Ascending aorta (tissue), 2 donors: ENCODE measurements at regions not wholly inside any gene's neighbourhood (a gene's known extent, or its start where the extent isn't known, plus 50 kb on each side); places are given as distances from the start of the nearest gene placed in this dataset.
"Not testable (repeated sequence)": the region's sequence is repeated elsewhere in the genome, so short reads cannot be mapped to it uniquely, and the experiment has no call there.

ENCODE experiments used
- DNase-seq, 2 donors: peaks; one replicate each; pipeline ENCODE4 v3.0.0-alpha.2; 2019; ENCODE audit warnings: low spot score in 2 of 2
- H3K27ac ChIP-seq, 2 donors: fragments of 200-600 bp; sonication (generic); one replicate each; pipeline ENCODE4 v1.5.1; 2016 to 2017; ENCODE audit warnings: mild to moderate bottlenecking in 1 of 2
- H3K27me3 ChIP-seq: fragments of 200-600 bp; sonication (generic); one replicate; pipeline ENCODE4 v1.5.1; 2017
- H3K36me3 ChIP-seq, 2 donors: fragments of 200-600 bp; sonication (generic); one replicate each; pipeline ENCODE4 v1.5.1; 2016
- H3K4me1 ChIP-seq, 2 donors: fragments of 200-600 bp; sonication (generic); one replicate each; pipeline ENCODE4 v1.5.1; 2016 to 2017; ENCODE audit warnings: mild to moderate bottlenecking in 1 of 2
- H3K4me3 ChIP-seq, 2 donors: fragments of 200-600 bp; sonication (generic); one replicate each; pipeline ENCODE4 v1.5.1; 2016 to 2017; ENCODE audit warnings: mild to moderate bottlenecking in 1 of 2
- H3K9me3 ChIP-seq, 2 donors: fragments of 200-600 bp; sonication (generic); one replicate each; pipeline ENCODE4 v1.5.1; 2016
- CTCF ChIP-seq, 3 experiments: fragments of 200-600 bp in 2 of 3; fragments of 450-650 bp in 1 of 3; sonication (generic) in 2 of 3; IDR thresholded peaks; one replicate each; pipeline ENCODE4 v1.5.1; 2016 to 2019; ENCODE audit warnings: antibody characterized with exemption in 3 of 3, mild to moderate bottlenecking in 1 of 3, moderate library complexity in 1 of 3
- intact Hi-C: fragments of 100-400 bp; cut with DNase I; formaldehyde crosslinking; loops from one replicate; pipeline ENCODE4 v1.15.1; 2023

GRCh38 chr3:89533275-89533674 is 425.9 kb downstream of the EPHA3 start:
- no peak for DNase-seq
- no peaks in the 10 kb centered on the region for H3K27me3 ChIP-seq
- H3K4me1 ChIP-seq: no peaks in the 10 kb centered on the region
- no peak overlapping the region for H3K4me3 ChIP-seq
- no peak for TF ChIP-seq CTCF (IDR thresholded peaks at IDR 0.05)
- H3K27ac ChIP-seq: no peak overlapping the region
- intact Hi-C loops: no loop called here
- H3K36me3 ChIP-seq: no peaks in the 10 kb centered on the region
- no peaks in the 10 kb centered on the region for H3K9me3 ChIP-seq

- H3K36me3 ChIP-seq, intact Hi-C loops, H3K27me3 ChIP-seq: not testable (repeated sequence)
Observed at GRCh38 chr3:89554587-89554986, 447.2 kb downstream of the EPHA3 start.

GRCh38 chr3:89558711-89559110 is 451.3 kb downstream of the EPHA3 start:
- intact Hi-C loops: no loop called here
- H3K4me1 ChIP-seq: no peaks in the 10 kb centered on the region
- no peaks in the 10 kb centered on the region for H3K27me3 ChIP-seq
- H3K9me3 ChIP-seq: no peaks in the 10 kb centered on the region
- DNase-seq: no peak
- TF ChIP-seq CTCF (IDR thresholded peaks at IDR 0.05): no peak
- no peak overlapping the region for H3K4me3 ChIP-seq
- no peaks in the 10 kb centered on the region for H3K36me3 ChIP-seq
- H3K27ac ChIP-seq: no peak overlapping the region

More at GRCh38 chr3:89554587-89554986, 447.2 kb downstream of the EPHA3 start:
- not testable (repeated sequence) for H3K4me3 ChIP-seq, H3K9me3 ChIP-seq, H3K27ac ChIP-seq, DNase-seq, H3K4me1 ChIP-seq

GRCh38 chr3:89560568-89560967 is 453.1 kb downstream of the EPHA3 start:
- Histone ChIP-seq H3K27ac (no peak overlapping the region), H3K4me3 (no peak overlapping the region), H3K9me3 (peaks cover 0 to 6% of the 10 kb centered on the region in 2 donors), H3K36me3 (no peaks in the 10 kb centered on the region), H3K27me3 (no peaks in the 10 kb centered on the region), H3K4me1 (no peaks in the 10 kb centered on the region)
- intact Hi-C loops: no loop called here
- TF ChIP-seq CTCF (IDR thresholded peaks at IDR 0.05): no peak
- DNase-seq: no peak

GRCh38 chr3:89562373-89562772 is 455.0 kb downstream of the EPHA3 start:
- no peak for TF ChIP-seq CTCF (IDR thresholded peaks at IDR 0.05)
- H3K27me3 ChIP-seq: no peaks in the 10 kb centered on the region
- DNase-seq: no peak
- peaks cover 0 to 10% of the 10 kb centered on the region in 2 donors for H3K9me3 ChIP-seq
- no peaks in the 10 kb centered on the region for H3K36me3 ChIP-seq
- intact Hi-C loops: no loop called here
- H3K4me1 ChIP-seq: no peaks in the 10 kb centered on the region
- H3K4me3 ChIP-seq: no peak overlapping the region
- no peak overlapping the region for H3K27ac ChIP-seq

GRCh38 chr3:89565098-89565497 is 457.7 kb downstream of the EPHA3 start:
- Histone ChIP-seq H3K36me3 (no peaks in the 10 kb centered on the region), H3K9me3 (peaks cover 0 to 12% of the 10 kb centered on the region in 2 donors), H3K4me1 (no peaks in the 10 kb centered on the region), H3K27me3 (no peaks in the 10 kb centered on the region), H3K27ac (no peak overlapping the region), H3K4me3 (no peak overlapping the region)
- intact Hi-C loops: no loop called here
- no peak for TF ChIP-seq CTCF (IDR thresholded peaks at IDR 0.05)
- no peak for DNase-seq
